GM23248 (cell line): ENCODE measurements at regions not wholly inside any gene's neighbourhood (a gene's known extent, or its start where the extent isn't known, plus 50 kb on each side); places are given as distances from the start of the nearest gene placed in this dataset.

ENCODE experiments used
- EZH2 ChIP-seq: fragments of 200-600 bp; sonication (generic); IDR thresholded peaks from 2 replicates; pipeline ENCODE4 v1.6.1; 2018; ENCODE audit warnings: antibody characterized with exemption, mild to moderate bottlenecking; ENCODE audit not compliant: insufficient read depth, poor library complexity, severe bottlenecking
- EZH2phosphoT487 ChIP-seq: fragments of 200-600 bp; sonication (generic); IDR thresholded peaks from 2 replicates; pipeline ENCODE4 v1.6.1; 2018; ENCODE audit warnings: antibody characterized with exemption, moderate library complexity, mild to moderate bottlenecking, low read depth; ENCODE audit not compliant: insufficient read depth

- TF ChIP-seq EZH2 (no peak), EZH2phosphoT487 (no peak)
Observed at GRCh38 chr18:38664929-38665328, 1099.3 kb upstream of the CELF4 start.
